ENCODE measurements at regions not wholly inside any gene's neighbourhood (a gene's known extent, or its start where the extent isn't known, plus 50 kb on each side); places are given as distances from the start of the nearest gene placed in this dataset.

DNA sequence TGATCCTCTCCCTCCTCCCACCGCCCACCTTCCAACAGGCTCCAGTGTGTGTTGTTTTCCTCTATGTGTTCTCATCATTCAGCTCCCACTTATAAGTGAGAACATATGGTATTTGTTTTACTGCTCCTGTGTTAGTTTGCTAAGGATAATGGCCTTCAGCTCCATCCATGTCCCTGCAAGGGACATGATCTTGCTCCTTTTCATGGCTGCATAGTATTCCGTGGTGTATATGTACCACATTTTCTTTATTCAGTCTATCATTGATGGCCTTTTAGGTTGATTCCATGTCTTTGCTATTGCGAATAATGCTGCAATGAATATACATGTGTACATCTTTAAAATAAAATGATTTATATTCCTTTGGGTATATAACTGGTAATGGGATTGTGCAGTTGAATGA lies 80.2 kb upstream of the C5orf63 start:
- Mint-ChIP-seq H3K27me3 (ENCODE audit: insufficient read depth, low read depth) (peaks cover 4% of the 10 kb centered on the region), H3K27ac (no peak overlapping the region), H3K4me3 (no peak overlapping the region), H3K9me3 (peaks cover 9% of the 10 kb centered on the region), H3K4me1 (no peaks in the 10 kb centered on the region), H3K36me3 (peaks cover 3% of the 10 kb centered on the region)
- Histone ChIP-seq H3K27ac (no peak overlapping the region), H3K4me2 (no peak overlapping the region), H3K4me3 (no peak overlapping the region), H3K27me3 (no peaks in the 10 kb centered on the region), H2AFZ (replicated peaks) (no peak overlapping the region), H3F3A (ENCODE audit: low read depth) (no peaks in the 10 kb centered on the region), H4K20me1 (ENCODE audit: low read depth) (no peaks in the 10 kb centered on the region), H3K9me3 (ENCODE audit: low read depth) (no peaks in the 10 kb centered on the region), H3K36me3 (no peaks in the 10 kb centered on the region), H3K9ac (no peak overlapping the region), H3K79me2 (ENCODE audit: low read depth) (no peaks in the 10 kb centered on the region), H3K4me1 (no peaks in the 10 kb centered on the region)
- DNase-seq (ENCODE audit: low spot score), result no peak
- TF ChIP-seq EZH2 (IDR thresholded peaks at IDR 0.05) (no peak), EZH2phosphoT487 (IDR thresholded peaks at IDR 0.05) (no peak)
- TF ChIP-seq, protein P1, sequence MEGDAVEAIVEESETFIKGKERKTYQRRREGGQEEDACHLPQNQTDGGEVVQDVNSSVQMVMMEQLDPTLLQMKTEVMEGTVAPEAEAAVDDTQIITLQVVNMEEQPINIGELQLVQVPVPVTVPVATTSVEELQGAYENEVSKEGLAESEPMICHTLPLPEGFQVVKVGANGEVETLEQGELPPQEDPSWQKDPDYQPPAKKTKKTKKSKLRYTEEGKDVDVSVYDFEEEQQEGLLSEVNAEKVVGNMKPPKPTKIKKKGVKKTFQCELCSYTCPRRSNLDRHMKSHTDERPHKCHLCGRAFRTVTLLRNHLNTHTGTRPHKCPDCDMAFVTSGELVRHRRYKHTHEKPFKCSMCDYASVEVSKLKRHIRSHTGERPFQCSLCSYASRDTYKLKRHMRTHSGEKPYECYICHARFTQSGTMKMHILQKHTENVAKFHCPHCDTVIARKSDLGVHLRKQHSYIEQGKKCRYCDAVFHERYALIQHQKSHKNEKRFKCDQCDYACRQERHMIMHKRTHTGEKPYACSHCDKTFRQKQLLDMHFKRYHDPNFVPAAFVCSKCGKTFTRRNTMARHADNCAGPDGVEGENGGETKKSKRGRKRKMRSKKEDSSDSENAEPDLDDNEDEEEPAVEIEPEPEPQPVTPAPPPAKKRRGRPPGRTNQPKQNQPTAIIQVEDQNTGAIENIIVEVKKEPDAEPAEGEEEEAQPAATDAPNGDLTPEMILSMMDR (IDR thresholded peaks at IDR 0.05), result no peak

- no peak for DNase-seq (ENCODE audit: low spot score)
- Histone ChIP-seq H3K9me3 (ENCODE audit: low read depth) (no peaks in the 10 kb centered on the region), H3K4me2 (no peak overlapping the region), H3K9ac (no peak overlapping the region), H3F3A (ENCODE audit: low read depth) (no peaks in the 10 kb centered on the region), H3K4me3 (no peak overlapping the region), H2AFZ (replicated peaks) (no peak overlapping the region), H3K36me3 (no peaks in the 10 kb centered on the region), H3K27me3 (no peaks in the 10 kb centered on the region), H4K20me1 (ENCODE audit: low read depth) (no peaks in the 10 kb centered on the region), H3K79me2 (ENCODE audit: low read depth) (no peaks in the 10 kb centered on the region), H3K27ac (no peak overlapping the region), H3K4me1 (no peaks in the 10 kb centered on the region)
- no peaks in the 10 kb centered on the region for H3K27me3 Mint-ChIP-seq (ENCODE audit: insufficient read depth, low read depth)
- H3K4me1 Mint-ChIP-seq, result no peaks in the 10 kb centered on the region
- TF ChIP-seq EZH2phosphoT487 (IDR thresholded peaks at IDR 0.05) (no peak), EZH2 (IDR thresholded peaks at IDR 0.05) (no peak)
- TF ChIP-seq, protein P1 (IDR thresholded peaks at IDR 0.05), result no peak
- no peak overlapping the region for H3K27ac Mint-ChIP-seq
- H3K36me3 Mint-ChIP-seq, result no peaks in the 10 kb centered on the region
- H3K9me3 Mint-ChIP-seq, result no peaks in the 10 kb centered on the region
- no peak overlapping the region for H3K4me3 Mint-ChIP-seq
Observed at GRCh38 chr5:127163750-127164149, 90.4 kb upstream of the C5orf63 start.

- DNase-seq (ENCODE audit: low spot score), result no peak
- Histone ChIP-seq H2AFZ (replicated peaks) (no peak overlapping the region), H3K4me2 (no peak overlapping the region), H3K79me2 (ENCODE audit: low read depth) (no peaks in the 10 kb centered on the region), H3K9me3 (ENCODE audit: low read depth) (no peaks in the 10 kb centered on the region), H3K4me1 (no peaks in the 10 kb centered on the region), H3K9ac (no peak overlapping the region), H3K27ac (no peak overlapping the region), H3F3A (ENCODE audit: low read depth) (no peaks in the 10 kb centered on the region), H3K4me3 (no peak overlapping the region), H3K27me3 (no peaks in the 10 kb centered on the region), H3K36me3 (no peaks in the 10 kb centered on the region), H4K20me1 (ENCODE audit: low read depth) (no peaks in the 10 kb centered on the region)
- Mint-ChIP-seq H3K27me3 (ENCODE audit: insufficient read depth, low read depth) (no peaks in the 10 kb centered on the region), H3K9me3 (peaks cover 20% of the 10 kb centered on the region), H3K4me3 (no peak overlapping the region), H3K36me3 (no peaks in the 10 kb centered on the region), H3K27ac (no peak overlapping the region), H3K4me1 (no peaks in the 10 kb centered on the region)
- TF ChIP-seq EZH2phosphoT487 (IDR thresholded peaks at IDR 0.05) (no peak), EZH2 (IDR thresholded peaks at IDR 0.05) (no peak)
- TF ChIP-seq, protein P1 (IDR thresholded peaks at IDR 0.05), result no peak
Observed at GRCh38 chr5:127170918-127171600, 97.8 kb upstream of the C5orf63 start.

Data from neural progenitor cell (in vitro differentiated cells).